ENCODE measurements at regions not wholly inside any gene's neighbourhood (a gene's known extent, or its start where the extent isn't known, plus 50 kb on each side); places are given as distances from the start of the nearest gene placed in this dataset.

DNA sequence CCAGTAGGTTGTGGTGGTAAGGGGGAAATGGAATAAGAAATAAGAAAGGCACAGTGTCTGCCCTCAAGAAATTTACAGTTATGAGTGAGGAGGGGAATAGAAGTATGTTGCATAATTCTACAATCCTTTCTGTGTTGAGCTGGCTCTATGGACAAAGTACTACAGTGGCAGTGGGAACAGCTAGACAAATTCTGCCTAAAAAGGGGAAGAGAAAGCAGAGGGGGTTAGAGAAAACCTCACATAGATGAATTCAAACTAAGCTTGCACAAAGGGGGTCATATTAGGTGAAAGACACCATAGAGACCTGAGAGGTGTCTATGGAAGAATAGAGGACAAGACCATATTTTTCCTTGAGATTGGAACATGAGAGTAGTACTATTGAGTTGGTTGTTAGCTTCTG is 146.9 kb upstream of the VGLL2 start:
- Histone ChIP-seq H3K79me2 (ENCODE audit: insufficient read depth, low read length) (no peaks in the 10 kb centered on the region), H3K9me3 (ENCODE audit: low read length) (no peaks in the 10 kb centered on the region), H3K27me3 (ENCODE audit: control insufficient read depth in 1 of 2, insufficient read depth in 2 of 2, low read length in 2 of 2) (no peaks in the 10 kb centered on the region; a peak in 1 of 5 replicates), H3K4me2 (ENCODE audit: low read depth, low read length) (no peak overlapping the region), H3K4me3 (replicated peaks in 1 of 3; ENCODE audit: insufficient read depth in 1 of 3, low read depth in 2 of 3, low read length in 3 of 3) (no peak overlapping the region), H3K4me1 (ENCODE audit: insufficient read depth, low read length) (no peaks in the 10 kb centered on the region), H4K20me1 (ENCODE audit: insufficient read depth, low read length) (no peaks in the 10 kb centered on the region), H3K36me3 (replicated peaks in 1 of 2; ENCODE audit: control insufficient read depth in 1 of 2, insufficient read depth in 2 of 2, low read length in 2 of 2) (no peaks in the 10 kb centered on the region), H3K27ac (ENCODE audit: extremely low read length, insufficient read depth, low read length) (no peak overlapping the region), H2AFZ (ENCODE audit: low read length) (no peak overlapping the region), H3K9ac (ENCODE audit: insufficient read depth, low read depth, low read length) (no peak overlapping the region)
- DNase-seq (ENCODE audit: low spot score) (no peak), ATAC-seq (no peak), FAIRE-seq (no peak)
- ChIA-PET CTCF (ENCODE audit: low intra/inter-chr PET ratio, low total read pairs) (no interaction called here), POLR2A (no interaction called here)
- in situ Hi-C loops (cut with HindIII; ENCODE audit: extremely low pct_ligation_motif_present, low pct_unique_long_range_greater_than_20kb) (no loop called here), intact Hi-C loops (cut with micrococcal nuclease; ENCODE audit: unreplicated experiment) (no loop called here)
- no TSS peak for BruUV-seq (replicated peaks)
- TF ChIP-seq, protein P1, sequence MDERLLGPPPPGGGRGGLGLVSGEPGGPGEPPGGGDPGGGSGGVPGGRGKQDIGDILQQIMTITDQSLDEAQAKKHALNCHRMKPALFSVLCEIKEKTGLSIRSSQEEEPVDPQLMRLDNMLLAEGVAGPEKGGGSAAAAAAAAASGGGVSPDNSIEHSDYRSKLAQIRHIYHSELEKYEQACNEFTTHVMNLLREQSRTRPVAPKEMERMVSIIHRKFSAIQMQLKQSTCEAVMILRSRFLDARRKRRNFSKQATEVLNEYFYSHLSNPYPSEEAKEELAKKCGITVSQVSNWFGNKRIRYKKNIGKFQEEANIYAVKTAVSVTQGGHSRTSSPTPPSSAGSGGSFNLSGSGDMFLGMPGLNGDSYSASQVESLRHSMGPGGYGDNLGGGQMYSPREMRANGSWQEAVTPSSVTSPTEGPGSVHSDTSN (CRISPR knock-in tag; IDR thresholded peaks at IDR 0.05) = no peak

DNA sequence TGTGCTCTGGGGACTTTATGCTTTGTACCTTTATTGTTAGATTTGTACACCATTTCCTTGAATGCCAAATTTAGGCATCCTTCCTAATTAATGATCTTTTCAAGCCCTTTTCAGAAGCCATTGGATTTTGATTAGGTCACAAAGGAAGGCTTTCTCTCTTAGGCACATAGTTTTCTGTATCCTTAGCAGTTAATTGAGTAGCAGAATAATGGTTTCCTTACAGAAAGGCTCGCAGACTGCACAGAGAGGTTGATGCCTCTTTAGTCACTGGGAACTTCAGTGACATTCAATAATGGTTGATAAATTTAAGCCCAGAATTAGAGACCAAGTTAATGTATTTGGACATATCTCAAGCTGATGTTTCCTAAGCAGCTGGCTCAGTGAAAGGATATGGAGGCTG is 139.1 kb upstream of the VGLL2 start:
- H3K4me2 ChIP-seq (ENCODE audit: low read depth, low read length) = no peak overlapping the region
- no peak overlapping the region for H3K27ac ChIP-seq (ENCODE audit: extremely low read length, insufficient read depth, low read length)
- BruUV-seq (replicated peaks) = no TSS peak
- no peak overlapping the region for H3K9ac ChIP-seq (ENCODE audit: insufficient read depth, low read depth, low read length)
- H3K36me3 ChIP-seq (replicated peaks in 1 of 2; ENCODE audit: control insufficient read depth in 1 of 2, insufficient read depth in 2 of 2, low read length in 2 of 2) = no peaks in the 10 kb centered on the region
- ChIA-PET CTCF (ENCODE audit: low intra/inter-chr PET ratio, low total read pairs) (no interaction called here), POLR2A (no interaction called here)
- ATAC-seq = no peak
- in situ Hi-C loops (cut with HindIII; ENCODE audit: extremely low pct_ligation_motif_present, low pct_unique_long_range_greater_than_20kb) (no loop called here), intact Hi-C loops (cut with micrococcal nuclease; ENCODE audit: unreplicated experiment) (no loop called here)
- no peak overlapping the region for H3K4me3 ChIP-seq (replicated peaks in 1 of 3; ENCODE audit: insufficient read depth in 1 of 3, low read depth in 2 of 3, low read length in 3 of 3)
- no peaks in the 10 kb centered on the region for H3K79me2 ChIP-seq (ENCODE audit: insufficient read depth, low read length)
- H2AFZ ChIP-seq (ENCODE audit: low read length) = peak overlapping the region; percentile 12
- 4% methylated on average over 1 of the region's 1 CpG for WGBS (ENCODE audit: low lambda C conversion rate)
- H3K4me1 ChIP-seq (ENCODE audit: insufficient read depth, low read length) = no peaks in the 10 kb centered on the region
- DNase-seq (ENCODE audit: low spot score) = no peak
- H3K27me3 ChIP-seq (ENCODE audit: control insufficient read depth in 1 of 2, insufficient read depth in 2 of 2, low read length in 2 of 2) = no peaks in the 10 kb centered on the region; a peak in 1 of 5 replicates
- no peak for FAIRE-seq
- H4K20me1 ChIP-seq (ENCODE audit: insufficient read depth, low read length) = no peaks in the 10 kb centered on the region
- no peaks in the 10 kb centered on the region for H3K9me3 ChIP-seq (ENCODE audit: low read length)
- TF ChIP-seq HHEX (CRISPR knock-in tag; IDR thresholded peaks at IDR 0.05) (no peak), SALL2 (CRISPR knock-in tag; IDR thresholded peaks at IDR 0.05) (no peak), ZNF20 (CRISPR knock-in tag; IDR thresholded peaks at IDR 0.05) (no peak), IRX3 (CRISPR knock-in tag; IDR thresholded peaks at IDR 0.05; ENCODE audit: borderline replicate concordance, low read depth) (no peak), ETV5 (CRISPR knock-in tag; IDR thresholded peaks at IDR 0.05; ENCODE audit: borderline replicate concordance) (no peak), KLF13 (CRISPR knock-in tag; IDR thresholded peaks at IDR 0.05) (no peak), TEAD3 (CRISPR knock-in tag; optimal IDR thresholded peaks at IDR 0.05; ENCODE audit: borderline replicate concordance) (no peak), ZNF737 (CRISPR knock-in tag; IDR thresholded peaks at IDR 0.05; ENCODE audit: borderline replicate concordance) (no peak), ZNF564 (CRISPR knock-in tag; IDR thresholded peaks at IDR 0.05) (no peak)
- TF ChIP-seq, protein P2, sequence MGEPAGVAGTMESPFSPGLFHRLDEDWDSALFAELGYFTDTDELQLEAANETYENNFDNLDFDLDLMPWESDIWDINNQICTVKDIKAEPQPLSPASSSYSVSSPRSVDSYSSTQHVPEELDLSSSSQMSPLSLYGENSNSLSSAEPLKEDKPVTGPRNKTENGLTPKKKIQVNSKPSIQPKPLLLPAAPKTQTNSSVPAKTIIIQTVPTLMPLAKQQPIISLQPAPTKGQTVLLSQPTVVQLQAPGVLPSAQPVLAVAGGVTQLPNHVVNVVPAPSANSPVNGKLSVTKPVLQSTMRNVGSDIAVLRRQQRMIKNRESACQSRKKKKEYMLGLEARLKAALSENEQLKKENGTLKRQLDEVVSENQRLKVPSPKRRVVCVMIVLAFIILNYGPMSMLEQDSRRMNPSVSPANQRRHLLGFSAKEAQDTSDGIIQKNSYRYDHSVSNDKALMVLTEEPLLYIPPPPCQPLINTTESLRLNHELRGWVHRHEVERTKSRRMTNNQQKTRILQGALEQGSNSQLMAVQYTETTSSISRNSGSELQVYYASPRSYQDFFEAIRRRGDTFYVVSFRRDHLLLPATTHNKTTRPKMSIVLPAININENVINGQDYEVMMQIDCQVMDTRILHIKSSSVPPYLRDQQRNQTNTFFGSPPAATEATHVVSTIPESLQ (CRISPR knock-in tag; conservative IDR thresholded peaks at IDR 0.05) = no peak
- TF ChIP-seq, protein P3, sequence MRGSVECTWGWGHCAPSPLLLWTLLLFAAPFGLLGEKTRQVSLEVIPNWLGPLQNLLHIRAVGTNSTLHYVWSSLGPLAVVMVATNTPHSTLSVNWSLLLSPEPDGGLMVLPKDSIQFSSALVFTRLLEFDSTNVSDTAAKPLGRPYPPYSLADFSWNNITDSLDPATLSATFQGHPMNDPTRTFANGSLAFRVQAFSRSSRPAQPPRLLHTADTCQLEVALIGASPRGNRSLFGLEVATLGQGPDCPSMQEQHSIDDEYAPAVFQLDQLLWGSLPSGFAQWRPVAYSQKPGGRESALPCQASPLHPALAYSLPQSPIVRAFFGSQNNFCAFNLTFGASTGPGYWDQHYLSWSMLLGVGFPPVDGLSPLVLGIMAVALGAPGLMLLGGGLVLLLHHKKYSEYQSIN (CRISPR knock-in tag; IDR thresholded peaks at IDR 0.05; ENCODE audit: borderline replicate concordance) = no peak
- TF ChIP-seq, protein P4, sequence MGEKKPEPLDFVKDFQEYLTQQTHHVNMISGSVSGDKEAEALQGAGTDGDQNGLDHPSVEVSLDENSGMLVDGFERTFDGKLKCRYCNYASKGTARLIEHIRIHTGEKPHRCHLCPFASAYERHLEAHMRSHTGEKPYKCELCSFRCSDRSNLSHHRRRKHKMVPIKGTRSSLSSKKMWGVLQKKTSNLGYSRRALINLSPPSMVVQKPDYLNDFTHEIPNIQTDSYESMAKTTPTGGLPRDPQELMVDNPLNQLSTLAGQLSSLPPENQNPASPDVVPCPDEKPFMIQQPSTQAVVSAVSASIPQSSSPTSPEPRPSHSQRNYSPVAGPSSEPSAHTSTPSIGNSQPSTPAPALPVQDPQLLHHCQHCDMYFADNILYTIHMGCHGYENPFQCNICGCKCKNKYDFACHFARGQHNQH (CRISPR knock-in tag; IDR thresholded peaks at IDR 0.05) = no peak

Data from HepG2 (cell line).